Stimulated activated CD8-positive, alpha-beta memory T cell treated with anti-CD3 and anti-CD28 coated beads, Interleukin-2, amount 100 ng/mL, for 48 hours (primary cell): ENCODE measurements at regions not wholly inside any gene's neighbourhood (a gene's known extent, or its start where the extent isn't known, plus 50 kb on each side); places are given as distances from the start of the nearest gene placed in this dataset.
"Not testable (repeated sequence)": the region's sequence is repeated elsewhere in the genome, so short reads cannot be mapped to it uniquely, and the experiment has no call there.

Source experiments
- DNase-seq, 2 donors: peaks; one replicate each; pipeline ENCODE4 v3.0.0-alpha.2; 2020; ENCODE audit warnings: low read depth in 2 of 2

- DNase-seq: no peak
Measured at GRCh38 chr12:83739607-83740006, 1052.9 kb downstream of the TMTC2 start.

- DNase-seq: no peak
Measured at GRCh38 chr12:83710851-83711250, 1024.1 kb downstream of the TMTC2 start.

- no peak for DNase-seq
Measured at GRCh38 chr12:83709899-83710298, 1023.2 kb downstream of the TMTC2 start.

DNA sequence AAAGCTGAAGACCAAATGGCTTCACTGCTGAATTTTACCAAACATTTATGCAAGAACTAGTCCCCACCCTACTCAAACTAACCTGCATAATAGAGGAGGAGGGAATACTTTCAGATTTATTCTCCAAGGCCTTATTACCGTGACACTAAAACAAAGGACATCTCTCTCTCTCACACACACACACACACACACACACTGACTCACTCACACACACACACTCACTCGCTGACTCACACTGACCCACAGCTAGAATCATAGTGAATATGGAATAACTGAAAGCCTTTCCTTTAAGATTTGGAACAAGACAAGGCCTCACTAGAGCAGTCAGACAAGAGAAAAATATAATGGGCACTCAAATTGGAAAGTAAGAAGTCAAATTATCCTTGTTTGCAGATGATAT lies 1014.1 kb downstream of the TMTC2 start:
- DNase-seq: no peak

GRCh38 chr12:83696311-83696710 lies 1009.6 kb downstream of the TMTC2 start:
- not testable (repeated sequence) for DNase-seq

DNA sequence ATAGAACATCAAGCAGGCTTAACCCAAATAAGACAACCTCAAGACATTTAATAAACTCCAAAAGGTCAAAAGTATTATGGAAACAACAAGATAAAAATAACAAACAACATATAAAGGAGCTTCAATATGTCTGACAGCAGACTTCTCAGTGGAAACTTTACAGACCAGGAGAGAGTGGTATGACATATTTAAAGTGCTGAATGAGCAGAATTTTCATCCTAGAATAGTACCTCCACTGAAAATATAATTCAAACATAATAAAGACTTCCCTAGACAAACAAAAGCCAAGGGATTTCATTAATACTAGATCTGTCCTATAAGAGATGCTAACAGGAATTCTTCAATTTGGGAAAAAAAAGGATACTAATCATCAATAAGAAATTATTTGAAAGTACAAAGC lies 1005.0 kb downstream of the TMTC2 start:
- no peak for DNase-seq

- DNase-seq: no peak
Measured at GRCh38 chr12:83690465-83690864, 1003.8 kb downstream of the TMTC2 start.

DNA sequence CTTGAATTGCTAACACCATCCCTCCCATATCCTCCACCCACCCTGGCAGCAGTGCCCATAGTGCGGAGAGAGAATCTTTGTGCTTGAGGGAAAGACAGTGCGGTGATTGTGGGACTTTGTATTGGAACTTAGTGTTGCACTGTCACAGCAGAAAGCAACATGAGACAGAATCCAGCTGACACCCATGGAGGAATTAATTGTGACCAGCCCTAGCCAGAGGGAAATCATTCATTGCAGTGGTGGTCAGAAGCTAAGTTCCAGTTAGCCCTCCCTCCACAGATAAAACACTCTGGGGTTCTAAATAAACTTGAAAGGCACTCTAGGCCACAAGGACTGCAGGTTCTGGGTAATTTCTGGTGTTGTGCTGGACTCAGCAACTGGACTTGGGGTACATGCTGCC lies 1002.6 kb downstream of the TMTC2 start:
- DNase-seq: no peak

- DNase-seq: no peak
Measured at GRCh38 chr12:83676781-83677295, 990.1 kb downstream of the TMTC2 start.

GRCh38 chr12:83666690-83667089 lies 980.0 kb downstream of the TMTC2 start:
- DNase-seq: no peak

DNA sequence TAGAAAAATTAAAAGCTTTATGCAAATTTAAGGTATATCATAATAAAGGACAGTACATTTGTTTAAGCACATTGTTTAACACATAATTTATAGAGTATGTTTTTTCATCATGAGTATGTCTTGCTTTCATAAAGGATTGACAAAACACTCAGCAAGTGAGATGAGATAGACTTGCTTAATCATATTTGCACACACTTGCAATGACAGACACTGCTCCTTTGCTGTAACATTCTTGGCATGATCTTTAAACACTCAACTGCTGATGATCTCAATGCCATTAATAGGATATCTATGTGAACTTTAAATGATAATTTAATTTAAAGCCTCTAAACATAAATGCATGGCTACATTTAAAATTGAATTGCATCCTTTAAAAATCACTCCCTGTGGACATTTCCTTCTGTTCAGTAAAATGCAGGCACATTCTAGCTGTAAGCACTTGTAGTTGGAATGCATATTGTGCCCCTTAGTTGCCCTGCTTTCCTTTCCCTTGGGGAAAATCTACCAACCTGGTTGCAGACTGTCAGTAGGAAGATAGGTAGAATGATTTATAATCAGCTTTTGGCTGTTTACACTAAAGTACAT lies 979.0 kb downstream of the TMTC2 start:
- DNase-seq: no peak

- DNase-seq: no peak
Measured at GRCh38 chr12:83664650-83665049, 977.9 kb downstream of the TMTC2 start.

GRCh38 chr12:83660727-83661358 lies 974.1 kb downstream of the TMTC2 start:
- no peak for DNase-seq

DNA sequence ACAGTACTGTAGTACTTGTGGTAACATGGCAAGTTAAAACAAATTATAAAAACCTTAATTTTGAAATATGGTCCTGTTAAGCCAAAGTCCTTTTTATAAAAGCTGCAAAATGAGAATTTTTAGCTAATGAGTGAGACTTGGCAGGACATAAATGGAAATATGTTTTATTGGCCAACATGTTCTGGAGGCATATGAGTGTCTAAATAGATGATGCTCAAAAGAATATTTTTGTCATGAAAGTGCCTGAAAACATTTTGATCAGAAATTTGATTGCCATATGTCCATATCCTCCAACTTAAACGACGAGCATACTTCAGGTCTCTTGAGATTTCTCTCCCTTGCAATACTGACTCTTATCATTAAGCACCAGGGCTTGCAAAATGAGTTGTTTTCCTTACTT lies 972.6 kb downstream of the TMTC2 start:
- no peak for DNase-seq

DNA sequence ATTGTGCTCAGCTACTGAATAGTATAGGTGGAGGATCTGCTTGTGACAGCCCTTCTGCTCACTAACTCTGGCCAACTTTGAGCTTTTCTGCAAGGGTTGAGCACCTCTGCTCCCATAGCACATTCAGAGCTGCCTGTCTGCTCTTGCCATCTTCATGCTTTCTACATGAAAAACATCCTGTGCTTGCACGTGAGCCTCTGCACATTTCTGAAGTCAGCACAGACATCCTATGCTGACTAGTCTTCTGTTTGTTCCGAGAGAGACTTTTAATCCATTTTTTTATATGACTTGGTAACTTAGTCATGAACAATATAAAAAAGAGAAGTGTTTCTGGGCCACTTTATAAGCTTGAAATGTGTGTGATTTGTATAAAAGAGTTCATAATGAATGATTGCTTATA lies 969.3 kb downstream of the TMTC2 start:
- no peak for DNase-seq

DNA sequence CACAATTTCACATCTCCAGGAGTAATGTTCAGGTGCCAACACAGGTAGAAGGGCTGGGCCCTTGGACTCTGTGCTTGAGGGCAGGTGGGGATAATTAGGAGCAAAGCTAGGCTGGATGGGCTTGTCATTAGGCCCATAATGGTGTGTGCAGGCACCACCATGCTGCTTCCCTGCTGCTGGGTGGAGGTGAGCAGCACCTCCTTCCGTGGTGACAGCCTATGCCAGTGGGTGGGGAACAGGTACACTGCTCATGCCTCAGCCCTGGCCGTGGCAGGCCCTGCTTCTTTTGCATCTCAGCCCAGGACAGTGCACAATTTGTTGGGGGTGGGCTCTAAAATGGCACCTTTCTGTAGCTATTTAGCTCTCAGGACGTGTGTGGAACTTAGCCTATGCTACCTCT lies 955.5 kb downstream of the TMTC2 start:
- DNase-seq: no peak

DNA sequence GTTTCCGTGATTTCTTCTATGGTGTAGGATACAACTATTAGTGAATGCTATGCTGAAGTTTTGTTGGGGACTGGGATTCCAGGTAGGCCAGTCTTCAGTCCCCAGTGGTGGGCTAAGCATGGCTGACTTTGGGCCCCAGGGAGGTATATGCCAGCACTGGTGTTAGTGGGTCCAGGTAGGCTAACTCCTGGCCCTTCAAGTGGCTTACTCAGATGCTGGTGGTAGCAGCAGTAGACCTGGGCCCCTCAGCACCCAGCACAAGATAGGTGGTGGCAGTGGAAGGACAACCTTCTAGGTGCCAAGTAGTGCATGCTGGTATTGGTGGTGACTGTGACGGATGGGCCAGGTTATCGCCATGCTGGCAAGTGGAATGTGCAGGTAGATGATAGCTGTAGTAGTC lies 955.1 kb downstream of the TMTC2 start:
- no peak for DNase-seq

- DNase-seq: no peak
Measured at GRCh38 chr12:83634726-83635267, 948.1 kb downstream of the TMTC2 start.

DNA sequence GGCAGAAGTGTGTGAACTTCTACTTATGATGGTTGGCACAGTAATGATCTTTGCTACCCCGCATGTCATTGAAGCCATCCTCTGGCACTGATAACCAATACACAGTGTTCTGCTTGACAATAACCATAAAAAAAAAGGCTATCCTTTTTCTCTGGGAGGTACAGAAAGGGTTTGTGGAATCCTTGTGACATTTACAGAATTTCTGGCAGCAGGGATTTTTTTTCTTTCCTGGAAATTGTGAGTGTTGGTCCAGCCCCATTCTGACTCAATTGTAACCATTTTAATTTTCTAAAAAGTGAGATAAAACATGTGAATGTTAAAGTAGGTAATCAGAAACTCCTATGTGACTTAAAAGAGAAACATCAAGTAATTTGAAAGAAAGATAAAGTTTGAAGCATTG lies 943.8 kb downstream of the TMTC2 start:
- DNase-seq: no peak

- no peak for DNase-seq
Measured at GRCh38 chr12:83629931-83630330, 943.2 kb downstream of the TMTC2 start.

DNA sequence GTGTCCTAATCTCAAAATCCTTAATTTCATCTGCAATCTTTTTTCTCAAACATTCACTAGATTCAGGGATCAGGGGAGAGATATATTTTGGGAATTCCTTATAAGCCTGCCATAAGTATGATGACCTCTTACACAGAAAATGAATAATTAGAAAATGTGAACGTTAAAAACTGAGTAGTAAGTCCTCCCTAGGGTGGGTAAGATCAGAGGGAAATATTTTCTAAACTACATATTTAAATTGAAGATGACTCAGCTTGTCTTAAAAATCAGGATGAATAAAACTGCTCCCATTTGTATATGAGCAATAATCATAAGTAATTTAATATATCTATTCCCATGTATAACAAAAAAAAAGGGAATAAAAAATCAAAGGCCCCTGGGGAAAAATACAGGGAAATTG lies 935.5 kb downstream of the TMTC2 start:
- no peak for DNase-seq

- no peak for DNase-seq
Measured at GRCh38 chr12:83619973-83620372, 933.3 kb downstream of the TMTC2 start.

- no peak for DNase-seq
Measured at GRCh38 chr12:83615152-83615551, 928.4 kb downstream of the TMTC2 start.
